ENCODE measurements at regions not wholly inside any gene's neighbourhood (a gene's known extent, or its start where the extent isn't known, plus 50 kb on each side); places are given as distances from the start of the nearest gene placed in this dataset.

- TF ChIP-seq CTCF (IDR thresholded peaks at IDR 0.05; ENCODE audit: low read length): no peak
- no peak for TF ChIP-seq EZH2 (optimal IDR thresholded peaks at IDR 0.05; ENCODE audit: low read depth, low read length)
Measured at GRCh38 chr18:34495506-34495905, 214.6 kb upstream of the DTNA start.

All from MM.1S (cell line).